ENCODE measurements at regions not wholly inside any gene's neighbourhood (a gene's known extent, or its start where the extent isn't known, plus 50 kb on each side); places are given as distances from the start of the nearest gene placed in this dataset.

DNA sequence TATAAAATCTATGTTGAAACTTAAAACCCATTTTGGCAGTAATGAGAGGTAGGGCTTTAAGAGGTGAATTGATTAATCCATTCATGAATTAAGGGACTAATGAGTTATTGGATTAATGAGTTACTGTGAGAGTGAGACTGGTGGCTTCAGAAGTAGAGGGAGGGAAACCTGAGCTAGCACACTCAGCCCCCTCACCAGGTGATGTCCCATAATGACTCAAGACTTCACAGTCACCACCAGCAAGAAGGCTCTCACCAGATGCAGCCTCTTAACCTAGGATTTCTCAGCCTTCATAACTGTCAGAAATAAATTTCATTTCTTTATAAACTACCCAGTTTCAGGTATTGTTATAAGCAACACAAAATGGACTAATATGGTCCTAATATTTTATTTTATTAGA is 621.7 kb upstream of the ACVR2A start:
- no peak for TF ChIP-seq POLR2A (IDR thresholded peaks at IDR 0.05)
- TF ChIP-seq, protein P1, sequence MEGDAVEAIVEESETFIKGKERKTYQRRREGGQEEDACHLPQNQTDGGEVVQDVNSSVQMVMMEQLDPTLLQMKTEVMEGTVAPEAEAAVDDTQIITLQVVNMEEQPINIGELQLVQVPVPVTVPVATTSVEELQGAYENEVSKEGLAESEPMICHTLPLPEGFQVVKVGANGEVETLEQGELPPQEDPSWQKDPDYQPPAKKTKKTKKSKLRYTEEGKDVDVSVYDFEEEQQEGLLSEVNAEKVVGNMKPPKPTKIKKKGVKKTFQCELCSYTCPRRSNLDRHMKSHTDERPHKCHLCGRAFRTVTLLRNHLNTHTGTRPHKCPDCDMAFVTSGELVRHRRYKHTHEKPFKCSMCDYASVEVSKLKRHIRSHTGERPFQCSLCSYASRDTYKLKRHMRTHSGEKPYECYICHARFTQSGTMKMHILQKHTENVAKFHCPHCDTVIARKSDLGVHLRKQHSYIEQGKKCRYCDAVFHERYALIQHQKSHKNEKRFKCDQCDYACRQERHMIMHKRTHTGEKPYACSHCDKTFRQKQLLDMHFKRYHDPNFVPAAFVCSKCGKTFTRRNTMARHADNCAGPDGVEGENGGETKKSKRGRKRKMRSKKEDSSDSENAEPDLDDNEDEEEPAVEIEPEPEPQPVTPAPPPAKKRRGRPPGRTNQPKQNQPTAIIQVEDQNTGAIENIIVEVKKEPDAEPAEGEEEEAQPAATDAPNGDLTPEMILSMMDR (IDR thresholded peaks at IDR 0.05), result no peak

Data from Peyer's patch (tissue), 4 donors.